Endothelial cell of umbilical vein (primary cell): ENCODE measurements at regions not wholly inside any gene's neighbourhood (a gene's known extent, or its start where the extent isn't known, plus 50 kb on each side); places are given as distances from the start of the nearest gene placed in this dataset.

Source experiments
- BruUV-seq: library from RNA; stranded (reverse); fragments of 400-500 nt; replicated peaks from 2 replicates; lab custom pipeline; 2021; lab: Mats Ljungman, UMichigan
- CTCF ChIA-PET: fragments of 300-600, 350-600 bp; sonication (Branson Sonifier 250); formaldehyde crosslinking; loops from one replicate; lab custom pipeline; 2021; ENCODE audit warnings: antibody characterized with exemption, inconsistent platforms; lab: Charles Lee
- POLR2A ChIA-PET: fragments of 300-600, 350-600 bp; sonication (Branson Sonifier 250); formaldehyde crosslinking; loops from one replicate; lab custom pipeline; 2021; ENCODE audit warnings: antibody characterized with exemption, inconsistent platforms; lab: Charles Lee
- DNase-seq: peaks from one replicate; pipeline ENCODE4 v3.0.0-alpha.2; 2011; ENCODE audit warnings: low read depth, low spot score
- FAIRE-seq: peaks from 2 replicates; lab custom pipeline; 2011; peaks lifted over from hg19 to GRCh38; lab: Jason Lieb, UNC
- H2AFZ ChIP-seq: 2 replicates; pipeline ENCODE4 v1.6.0; 2012; ENCODE audit warnings: low read depth, low read length, control low read depth, inconsistent platforms
- H3K27ac ChIP-seq: 2 replicates; pipeline ENCODE4 v1.5.1; 2011; ENCODE audit warnings: low read depth, mild to moderate bottlenecking, control low read depth, low read length, moderate library complexity; ENCODE audit not compliant: insufficient read depth
- H3K27me3 ChIP-seq, 2 experiments: 2 replicates each; pipeline versions ENCODE4 v1.6.0 to v1.6.1; 2011; ENCODE audit warnings: low read length in 2 of 2, mixed read lengths in 1 of 2; ENCODE audit not compliant: control insufficient read depth in 2 of 2, insufficient read depth in 2 of 2
- H3K36me3 ChIP-seq, 2 experiments: 2 replicates in 1 of 2; 3 replicates in 1 of 2; pipeline ENCODE4 v1.5.1; 2011; ENCODE audit warnings: low read length in 2 of 2, mild to moderate bottlenecking in 1 of 2, moderate library complexity in 1 of 2; ENCODE audit not compliant: control insufficient read depth in 2 of 2, insufficient read depth in 2 of 2; ENCODE audit errors: extremely low read depth in 1 of 2
- H3K4me1 ChIP-seq: 3 replicates; pipeline ENCODE4 v1.5.1; 2011; ENCODE audit warnings: mild to moderate bottlenecking, low read length; ENCODE audit not compliant: control insufficient read depth, insufficient read depth; ENCODE audit errors: extremely low read depth
- H3K4me2 ChIP-seq: 2 replicates; pipeline ENCODE4 v1.6.1; 2011; ENCODE audit warnings: low read length, control low read depth, mixed read lengths; ENCODE audit not compliant: insufficient read depth
- H3K4me3 ChIP-seq, 3 experiments: fragments of 200-600 bp in 1 of 3; sonication (generic), shearing (Covaris generic) in 1 of 3; replicated peaks in 1 of 3; 2 replicates each; pipeline ENCODE4 v1.5.1; 2011 to 2016; ENCODE audit warnings: control low read depth in 3 of 3, low read length in 3 of 3, mild to moderate bottlenecking in 2 of 3, inconsistent platforms in 1 of 3, low read depth in 1 of 3, moderate library complexity in 1 of 3; ENCODE audit not compliant: insufficient read depth in 1 of 3
- H3K79me2 ChIP-seq: 2 replicates; pipeline ENCODE4 v1.6.0; 2012; ENCODE audit warnings: low read length, inconsistent platforms; ENCODE audit not compliant: control insufficient read depth, insufficient read depth
- H3K9ac ChIP-seq: replicated peaks from 2 replicates; pipeline ENCODE3; 2011; ENCODE audit warnings: low read length, control low read depth; ENCODE audit not compliant: insufficient read depth; ENCODE audit errors: extremely low read depth
- H3K9me1 ChIP-seq: replicated peaks from 3 replicates; pipeline ENCODE4 v1.6.0; 2011; ENCODE audit warnings: mild to moderate bottlenecking, low read length; ENCODE audit not compliant: control insufficient read depth, insufficient read depth; ENCODE audit errors: extremely low read depth
- H3K9me3 ChIP-seq: replicated peaks from 2 replicates; pipeline ENCODE4 v1.5.1; 2012; ENCODE audit warnings: low read length, inconsistent platforms; ENCODE audit not compliant: control insufficient read depth, insufficient read depth
- H4K20me1 ChIP-seq: replicated peaks from 2 replicates; pipeline ENCODE3; 2011; ENCODE audit warnings: mild to moderate bottlenecking, low read length; ENCODE audit not compliant: control insufficient read depth, insufficient read depth; ENCODE audit errors: extremely low read depth
- EZH2 ChIP-seq: IDR thresholded peaks from 2 replicates; pipeline ENCODE4 v1.6.1; 2012; ENCODE audit warnings: borderline replicate concordance, low read depth, mild to moderate bottlenecking, moderate library complexity, low read length, inconsistent platforms; ENCODE audit not compliant: severe bottlenecking
- GATA2 ChIP-seq: IDR thresholded peaks from 2 replicates; pipeline ENCODE4 v1.7.0; 2011; ENCODE audit warnings: low read depth, mild to moderate bottlenecking, moderate library complexity, mixed read lengths, low read length; ENCODE audit not compliant: insufficient read length, insufficient read depth
- MYC ChIP-seq: IDR thresholded peaks from one replicate; pipeline ENCODE4 v1.6.1; 2011; ENCODE audit warnings: mild to moderate bottlenecking, low read depth, low read length
- POLR2A ChIP-seq: IDR thresholded peaks from 2 replicates; pipeline ENCODE4 v1.6.1; 2012; ENCODE audit warnings: low read depth, mild to moderate bottlenecking, control low read depth, low read length
- dilution Hi-C: fragments of 300-500 bp; cut with MboI; formaldehyde crosslinking; loops from one replicate; pipeline ENCODE4 v1.15.0; 2019; ENCODE audit warnings: low sequenced_read_pairs; ENCODE audit not compliant: extremely low pct_ligation_motif_present
- intact Hi-C: fragments of 100-400 bp; cut with micrococcal nuclease; formaldehyde crosslinking; loops from one replicate; pipeline ENCODE4 v1.10.0; 2022
- TF ChIP-seq, protein P1 (sequence below), 2 donors: IDR thresholded peaks; 1 replicate in 1 of 2; 2 replicates in 1 of 2; pipeline ENCODE4 v1.5.1; 2011; ENCODE audit warnings: low read length in 2 of 2, mild to moderate bottlenecking in 2 of 2, moderate library complexity in 2 of 2, control low read depth in 1 of 2, inconsistent platforms in 1 of 2, low read depth in 1 of 2; ENCODE audit not compliant: insufficient read depth in 1 of 2; ENCODE audit errors: extremely low read depth in 1 of 2

DNA sequence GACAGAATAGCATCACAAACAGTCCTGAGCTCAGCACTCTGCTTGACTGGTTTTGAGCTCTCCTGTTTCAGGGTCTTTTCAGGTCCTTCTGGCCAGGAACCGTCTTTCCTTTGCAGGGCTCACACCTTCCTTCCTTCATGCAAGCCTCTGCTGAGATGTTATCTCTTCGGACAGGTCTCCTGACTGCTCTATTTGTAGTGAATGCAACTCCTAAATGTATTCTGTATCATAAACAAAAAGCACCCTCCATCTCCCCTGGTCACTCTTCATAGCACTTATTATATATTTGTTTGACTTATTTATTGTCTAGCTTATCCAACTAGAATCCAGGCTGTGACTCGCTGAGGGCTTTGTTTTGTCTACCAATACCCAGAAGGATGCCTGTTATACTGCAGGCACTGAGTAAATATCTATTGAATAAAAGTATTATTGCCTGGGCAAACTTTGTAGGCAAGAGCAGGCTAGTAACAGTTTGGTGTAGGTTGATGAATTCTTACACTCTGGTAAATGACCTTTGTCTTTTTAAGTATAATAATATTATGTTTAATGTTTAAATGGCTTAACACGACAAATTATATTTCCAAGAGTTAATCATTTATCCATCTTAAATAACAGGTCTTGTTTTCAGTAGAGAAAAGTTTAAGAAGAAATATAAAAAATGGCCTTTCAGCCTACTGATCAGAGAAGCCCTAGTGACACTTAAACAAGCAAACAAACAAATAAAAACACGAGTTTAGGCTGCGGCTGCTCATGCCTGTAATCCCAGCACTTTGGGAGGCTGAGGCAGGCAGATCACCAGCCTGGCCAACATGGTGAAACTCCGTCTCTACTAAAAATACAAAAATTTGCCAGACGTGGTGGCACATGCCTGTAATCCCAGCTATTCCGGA, 199.7 kb downstream of the BCAS1 start:
- H3K9me3 ChIP-seq, result no peaks in the 10 kb centered on the region
- H3K27ac ChIP-seq, result no peak overlapping the region
- DNase-seq (peak; percentile 26), FAIRE-seq (no peak)
- ChIA-PET CTCF (interaction anchor here (0.6 to 1.5 kb wide), 22 partner anchors 9 to 293 kb away, joined by 3 to 27 read pairs (median 4); partner anchors contain the start of gene ZNF217), POLR2A (no interaction called here)
- H3K79me2 ChIP-seq, result no peaks in the 10 kb centered on the region
- no peaks in the 10 kb centered on the region for H3K27me3 ChIP-seq
- H3K36me3 ChIP-seq, result no peaks in the 10 kb centered on the region
- peaks cover 16% of the 10 kb centered on the region for H3K4me1 ChIP-seq
- dilution Hi-C loops, result no loop called here
- H3K9me1 ChIP-seq, result no peaks in the 10 kb centered on the region
- H4K20me1 ChIP-seq, result no peaks in the 10 kb centered on the region
- TF ChIP-seq MYC (no peak), EZH2 (no peak), POLR2A (no peak), GATA2 (peak; percentile 23)
- H3K9ac ChIP-seq, result no peak overlapping the region
- no TSS peak for BruUV-seq
- no peak overlapping the region for H3K4me3 ChIP-seq
- no peak overlapping the region for H3K4me2 ChIP-seq
- intact Hi-C loops, result loop anchor here (5.0 kb wide), 1 partner anchor 278 kb away; the partner anchor contains the start of gene ZNF217
- H2AFZ ChIP-seq, result peak overlapping the region; percentile 47

DNA sequence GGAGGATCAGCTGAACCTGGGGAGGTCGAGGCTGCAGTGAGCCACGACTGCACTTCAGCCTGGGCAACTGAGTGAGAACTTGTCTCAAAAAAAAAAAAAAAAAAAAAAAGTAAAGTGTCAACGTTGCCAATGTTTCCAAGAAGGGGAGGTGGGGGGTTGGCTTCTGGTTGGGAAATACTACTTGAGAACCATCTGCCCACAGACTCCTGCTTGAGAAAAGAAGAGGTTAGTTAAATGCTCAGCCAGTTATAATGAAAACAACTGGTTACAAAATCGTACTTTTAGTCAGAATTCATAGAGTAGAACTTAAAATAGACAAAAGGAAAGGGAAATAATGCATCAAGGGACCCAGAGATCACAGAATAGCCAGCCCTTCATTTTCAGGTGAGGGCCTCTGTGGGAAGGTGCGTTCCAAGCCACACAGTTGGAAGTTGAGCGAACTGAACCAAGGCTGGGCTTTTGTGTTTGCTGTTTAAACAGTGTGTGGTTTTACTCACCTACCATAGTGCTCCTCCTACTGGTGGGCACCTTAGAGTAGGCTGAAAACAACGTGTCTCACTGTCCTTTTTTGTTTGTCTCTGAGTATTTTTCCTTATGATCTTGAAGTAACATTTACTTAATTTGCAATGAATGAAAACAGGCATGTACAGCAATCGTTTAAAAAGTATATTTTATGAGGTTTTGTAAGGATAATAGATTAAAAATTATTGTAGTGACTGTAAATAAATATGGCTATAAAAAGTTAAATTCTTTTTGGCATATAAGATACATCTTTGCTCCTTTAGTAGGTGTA, 200.7 kb downstream of the BCAS1 start:
- ChIA-PET CTCF (interaction anchor here (0.6 to 1.5 kb wide), 19 partner anchors 10 to 292 kb away, joined by 3 to 27 read pairs (median 5); partner anchors contain the start of gene ZNF217), POLR2A (no interaction called here)
- Histone ChIP-seq H3K27me3 (no peaks in the 10 kb centered on the region), H3K4me2 (no peak overlapping the region), H4K20me1 (no peaks in the 10 kb centered on the region), H3K4me3 (no peak overlapping the region), H3K27ac (no peak overlapping the region), H3K36me3 (no peaks in the 10 kb centered on the region), H3K9me3 (no peaks in the 10 kb centered on the region), H2AFZ (peak overlapping the region; percentile 66), H3K4me1 (peaks cover 22% of the 10 kb centered on the region), H3K9ac (peak overlapping the region; percentile 31), H3K79me2 (no peaks in the 10 kb centered on the region), H3K9me1 (no peaks in the 10 kb centered on the region)
- BruUV-seq, result no TSS peak
- FAIRE-seq (peak; percentile 88), DNase-seq (peak; percentile 82)
- intact Hi-C loops (loop anchor here (1.0 to 5.0 kb wide), 5 partner anchors 71 to 290 kb away; partner anchors contain the start of gene ZNF217), dilution Hi-C loops (no loop called here)
- TF ChIP-seq, protein P1, sequence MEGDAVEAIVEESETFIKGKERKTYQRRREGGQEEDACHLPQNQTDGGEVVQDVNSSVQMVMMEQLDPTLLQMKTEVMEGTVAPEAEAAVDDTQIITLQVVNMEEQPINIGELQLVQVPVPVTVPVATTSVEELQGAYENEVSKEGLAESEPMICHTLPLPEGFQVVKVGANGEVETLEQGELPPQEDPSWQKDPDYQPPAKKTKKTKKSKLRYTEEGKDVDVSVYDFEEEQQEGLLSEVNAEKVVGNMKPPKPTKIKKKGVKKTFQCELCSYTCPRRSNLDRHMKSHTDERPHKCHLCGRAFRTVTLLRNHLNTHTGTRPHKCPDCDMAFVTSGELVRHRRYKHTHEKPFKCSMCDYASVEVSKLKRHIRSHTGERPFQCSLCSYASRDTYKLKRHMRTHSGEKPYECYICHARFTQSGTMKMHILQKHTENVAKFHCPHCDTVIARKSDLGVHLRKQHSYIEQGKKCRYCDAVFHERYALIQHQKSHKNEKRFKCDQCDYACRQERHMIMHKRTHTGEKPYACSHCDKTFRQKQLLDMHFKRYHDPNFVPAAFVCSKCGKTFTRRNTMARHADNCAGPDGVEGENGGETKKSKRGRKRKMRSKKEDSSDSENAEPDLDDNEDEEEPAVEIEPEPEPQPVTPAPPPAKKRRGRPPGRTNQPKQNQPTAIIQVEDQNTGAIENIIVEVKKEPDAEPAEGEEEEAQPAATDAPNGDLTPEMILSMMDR (IDR thresholded peaks at IDR 0.05; ENCODE audit: extremely low read depth in 1 of 2, insufficient read depth in 1 of 2, low read depth in 1 of 2, low read length in 2 of 2), result peak; percentile 74 to 77
- TF ChIP-seq MYC, result no peak
